Calu3 (cell line): ENCODE measurements at regions not wholly inside any gene's neighbourhood (a gene's known extent, or its start where the extent isn't known, plus 50 kb on each side); places are given as distances from the start of the nearest gene placed in this dataset.

ENCODE experiments used
- BruUV-seq: library from RNA; stranded (reverse); fragments of 400-500 nt; replicated peaks from 2 replicates; lab custom pipeline; 2021; lab: Mats Ljungman, UMichigan
- CTCF ChIA-PET: fragments of 300-600 bp; sonication (Branson Sonifier 250); formaldehyde crosslinking; loops from one replicate; lab custom pipeline; 2022; ENCODE audit warnings: antibody characterized with exemption; lab: Charles Lee
- DNase-seq: peaks from one replicate; pipeline ENCODE4 v3.0.0; 2022
- H3K27ac Mint-ChIP-seq: one replicate; pipeline ENCODE4 v1.8.0; 2022; ENCODE audit warnings: mixed read lengths; ENCODE audit not compliant: unreplicated experiment
- H3K27me3 Mint-ChIP-seq: one replicate; pipeline ENCODE4 v1.8.0; 2022; ENCODE audit warnings: mixed read lengths; ENCODE audit not compliant: unreplicated experiment
- H3K36me3 Mint-ChIP-seq: one replicate; pipeline ENCODE4 v1.8.0; 2022; ENCODE audit warnings: mild to moderate bottlenecking, moderate library complexity, mixed read lengths; ENCODE audit not compliant: insufficient read depth, unreplicated experiment
- H3K4me1 Mint-ChIP-seq: one replicate; pipeline ENCODE4 v1.8.0; 2022; ENCODE audit warnings: mild to moderate bottlenecking, low read depth, mixed read lengths; ENCODE audit not compliant: unreplicated experiment
- H3K4me3 Mint-ChIP-seq: one replicate; pipeline ENCODE4 v1.8.0; 2022; ENCODE audit warnings: mild to moderate bottlenecking, low read depth, moderate library complexity, mixed read lengths; ENCODE audit not compliant: unreplicated experiment
- H3K9me3 Mint-ChIP-seq: one replicate; pipeline ENCODE4 v1.8.0; 2022; ENCODE audit warnings: low read depth, mixed read lengths; ENCODE audit not compliant: unreplicated experiment
- intact Hi-C: fragments of 100-400 bp; cut with micrococcal nuclease; formaldehyde crosslinking; loops from one replicate; pipeline ENCODE4 v1.10.0; 2022; ENCODE audit not compliant: unreplicated experiment
- TF ChIP-seq, protein P1 (sequence below): fragments of 200-600 bp; IDR thresholded peaks from one replicate; pipeline ENCODE4 v1.8.0; 2022; ENCODE audit warnings: antibody characterized with exemption; ENCODE audit not compliant: unreplicated experiment

DNA sequence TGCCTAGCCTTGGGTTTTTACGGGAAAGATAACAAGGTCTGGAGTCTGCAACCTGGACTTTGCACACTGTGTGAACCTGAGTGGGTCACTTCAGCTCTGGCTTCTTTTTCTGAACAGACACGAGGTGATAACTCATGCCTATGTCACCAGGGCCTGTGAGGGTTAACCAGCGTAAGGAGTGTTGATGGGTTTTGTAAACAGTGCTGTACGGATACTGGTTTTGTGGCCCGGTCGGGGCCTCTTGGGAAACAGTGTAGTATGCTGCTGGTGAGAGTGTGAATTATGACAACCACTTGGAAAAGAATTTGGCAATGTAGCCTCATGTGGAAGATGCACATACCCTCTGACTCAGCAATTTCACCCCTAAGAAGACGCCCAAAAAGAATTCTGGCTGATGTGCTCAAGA, 266.8 kb downstream of the MN1 start:
- Mint-ChIP-seq H3K9me3 (no peaks in the 10 kb centered on the region), H3K4me1 (no peaks in the 10 kb centered on the region), H3K4me3 (no peak overlapping the region), H3K27ac (no peak overlapping the region), H3K27me3 (peaks cover 14% of the 10 kb centered on the region), H3K36me3 (no peaks in the 10 kb centered on the region)
- BruUV-seq = no TSS peak
- TF ChIP-seq, protein P1, sequence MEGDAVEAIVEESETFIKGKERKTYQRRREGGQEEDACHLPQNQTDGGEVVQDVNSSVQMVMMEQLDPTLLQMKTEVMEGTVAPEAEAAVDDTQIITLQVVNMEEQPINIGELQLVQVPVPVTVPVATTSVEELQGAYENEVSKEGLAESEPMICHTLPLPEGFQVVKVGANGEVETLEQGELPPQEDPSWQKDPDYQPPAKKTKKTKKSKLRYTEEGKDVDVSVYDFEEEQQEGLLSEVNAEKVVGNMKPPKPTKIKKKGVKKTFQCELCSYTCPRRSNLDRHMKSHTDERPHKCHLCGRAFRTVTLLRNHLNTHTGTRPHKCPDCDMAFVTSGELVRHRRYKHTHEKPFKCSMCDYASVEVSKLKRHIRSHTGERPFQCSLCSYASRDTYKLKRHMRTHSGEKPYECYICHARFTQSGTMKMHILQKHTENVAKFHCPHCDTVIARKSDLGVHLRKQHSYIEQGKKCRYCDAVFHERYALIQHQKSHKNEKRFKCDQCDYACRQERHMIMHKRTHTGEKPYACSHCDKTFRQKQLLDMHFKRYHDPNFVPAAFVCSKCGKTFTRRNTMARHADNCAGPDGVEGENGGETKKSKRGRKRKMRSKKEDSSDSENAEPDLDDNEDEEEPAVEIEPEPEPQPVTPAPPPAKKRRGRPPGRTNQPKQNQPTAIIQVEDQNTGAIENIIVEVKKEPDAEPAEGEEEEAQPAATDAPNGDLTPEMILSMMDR = no peak
- intact Hi-C loops = no loop called here
- no peak for DNase-seq
- CTCF ChIA-PET = interaction anchor here (0.6 to 0.7 kb wide), 2 partner anchors 227 to 335 kb away, joined by 3 to 12 read pairs; no protein-coding TSS in a partner anchor

DNA sequence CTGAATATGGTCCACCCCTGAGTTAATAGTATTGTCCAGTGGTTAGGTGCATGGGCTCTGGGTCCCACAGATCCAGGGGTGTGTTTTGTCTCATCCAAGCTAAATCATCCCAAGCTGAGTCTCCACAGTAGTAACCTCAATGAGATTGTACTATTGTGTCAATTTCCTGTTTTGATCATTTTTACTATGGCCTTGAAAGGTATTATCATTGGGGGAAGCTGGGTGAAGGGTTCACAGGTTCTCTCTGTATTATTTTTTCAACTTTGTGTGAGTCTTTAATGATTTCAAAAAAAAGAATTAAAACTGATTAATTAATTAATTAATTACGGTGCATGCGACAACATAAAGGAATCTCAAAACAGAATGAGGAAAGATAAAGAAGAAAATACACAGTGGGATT, 266.1 kb downstream of the MN1 start:
- H3K36me3 Mint-ChIP-seq = no peaks in the 10 kb centered on the region
- intact Hi-C loops = no loop called here
- BruUV-seq = no TSS peak
- H3K4me3 Mint-ChIP-seq = no peak overlapping the region
- H3K9me3 Mint-ChIP-seq = no peaks in the 10 kb centered on the region
- CTCF ChIA-PET = interaction anchor here (0.6 to 0.7 kb wide), 2 partner anchors 227 to 335 kb away, joined by 3 to 12 read pairs; no protein-coding TSS in a partner anchor
- no peak for DNase-seq
- no peaks in the 10 kb centered on the region for H3K4me1 Mint-ChIP-seq
- peaks cover 22% of the 10 kb centered on the region for H3K27me3 Mint-ChIP-seq
- H3K27ac Mint-ChIP-seq = no peak overlapping the region
- TF ChIP-seq, protein P1 = no peak

DNA sequence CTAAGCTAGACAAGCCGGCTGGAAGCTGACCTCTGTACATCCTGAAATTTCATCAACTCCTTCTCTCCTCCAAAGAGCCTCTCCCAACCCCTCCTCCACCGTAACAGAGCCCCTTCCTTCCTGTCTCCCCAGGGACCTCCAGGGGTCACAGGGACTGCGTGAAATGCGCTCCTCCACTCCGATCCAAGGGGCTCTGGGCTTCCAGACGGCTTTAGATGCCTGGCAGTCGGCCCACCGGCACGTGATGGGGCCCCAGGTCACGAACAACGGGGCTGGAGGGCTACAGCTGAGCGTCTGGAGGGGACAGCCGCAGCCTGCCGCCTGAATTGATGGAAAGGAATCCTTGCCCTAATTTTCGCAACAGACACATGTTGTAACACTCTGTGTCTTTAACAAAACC, 264.1 kb downstream of the MN1 start:
- TF ChIP-seq, protein P1 = no peak
- intact Hi-C loops = no loop called here
- Mint-ChIP-seq H3K9me3 (no peaks in the 10 kb centered on the region), H3K36me3 (no peaks in the 10 kb centered on the region), H3K27me3 (peaks cover 30% of the 10 kb centered on the region), H3K4me3 (no peak overlapping the region), H3K4me1 (no peaks in the 10 kb centered on the region), H3K27ac (no peak overlapping the region)
- BruUV-seq = no TSS peak
- no peak for DNase-seq
- CTCF ChIA-PET = no interaction called here

DNA sequence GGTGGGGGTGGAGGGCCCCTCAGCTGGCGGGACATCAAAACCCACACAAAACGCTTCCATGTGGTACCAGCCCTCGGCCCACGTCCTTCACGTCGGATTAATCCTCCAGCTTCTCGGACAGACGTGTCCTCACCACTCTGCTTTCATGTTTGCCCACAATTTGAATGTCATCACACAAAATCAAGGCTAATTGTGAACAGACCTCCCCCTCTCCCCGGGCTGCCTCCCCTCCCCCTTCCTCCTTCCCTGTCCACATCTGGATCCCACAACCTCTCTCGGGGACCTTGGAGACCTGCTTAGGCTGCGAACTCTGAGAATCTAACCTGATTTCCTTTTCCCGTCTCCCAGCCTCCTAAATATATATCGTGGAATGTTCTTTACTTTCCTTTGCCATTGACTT, 262.9 kb downstream of the MN1 start:
- no peaks in the 10 kb centered on the region for H3K9me3 Mint-ChIP-seq
- no peak overlapping the region for H3K27ac Mint-ChIP-seq

More for the DNA sequence above, 262.9 kb downstream of the MN1 start:
- H3K27me3 Mint-ChIP-seq = peaks cover 38% of the 10 kb centered on the region
- CTCF ChIA-PET = no interaction called here
- H3K36me3 Mint-ChIP-seq = no peaks in the 10 kb centered on the region
- no peaks in the 10 kb centered on the region for H3K4me1 Mint-ChIP-seq
- TF ChIP-seq, protein P1 = no peak
- H3K4me3 Mint-ChIP-seq = no peak overlapping the region
- DNase-seq = no peak
- no TSS peak for BruUV-seq
- intact Hi-C loops = no loop called here
